Esophagus (tissue), 2 donors: ENCODE measurements at regions not wholly inside any gene's neighbourhood (a gene's known extent, or its start where the extent isn't known, plus 50 kb on each side); places are given as distances from the start of the nearest gene placed in this dataset.

Experiments used
- H3K27ac ChIP-seq, 2 donors: one replicate each; pipeline ENCODE4 v1.5.1; 2013; ENCODE audit warnings: low read depth in 2 of 2, mild to moderate bottlenecking in 2 of 2, inconsistent platforms in 1 of 2, low read length in 1 of 2, moderate library complexity in 1 of 2
- H3K27me3 ChIP-seq, 2 donors: one replicate each; pipeline ENCODE4 v1.6.1; 2013; ENCODE audit warnings: low read length in 2 of 2, control low read depth in 1 of 2, mild to moderate bottlenecking in 1 of 2; ENCODE audit not compliant: insufficient read depth in 2 of 2, control insufficient read depth in 1 of 2
- H3K36me3 ChIP-seq, 2 donors: one replicate each; pipeline ENCODE4 v1.6.1; 2013; ENCODE audit warnings: low read length in 1 of 2; ENCODE audit not compliant: control insufficient read depth in 2 of 2, insufficient read depth in 2 of 2
- H3K4me1 ChIP-seq, 2 donors: one replicate each; pipeline ENCODE4 v1.6.1; 2013; ENCODE audit warnings: low read length in 1 of 2; ENCODE audit not compliant: control insufficient read depth in 2 of 2, insufficient read depth in 2 of 2
- H3K4me3 ChIP-seq, 2 donors: one replicate each; pipeline ENCODE4 v1.5.1; 2013; ENCODE audit warnings: low read length in 2 of 2, mild to moderate bottlenecking in 2 of 2, low read depth in 1 of 2, moderate library complexity in 1 of 2
- H3K9me3 ChIP-seq, 2 donors: one replicate each; pipeline ENCODE4 v1.6.1; 2013; ENCODE audit warnings: mild to moderate bottlenecking in 2 of 2, low read depth in 1 of 2, low read length in 1 of 2, moderate library complexity in 1 of 2; ENCODE audit not compliant: control insufficient read depth in 2 of 2, insufficient read depth in 1 of 2
- WGBS, 2 donors: extraction: QIAGEN DNeasy Blood & Tissue Kit; methylation state at CpG; one replicate each; pipeline ENCODE4 v1.1.7; 2013; 5-methylcytosine and 5-hydroxymethylcytosine counted together
- donor health status: healthy with polysubstance abuse.
- donor health status: Bipolar disorder and iron deficiency.

DNA sequence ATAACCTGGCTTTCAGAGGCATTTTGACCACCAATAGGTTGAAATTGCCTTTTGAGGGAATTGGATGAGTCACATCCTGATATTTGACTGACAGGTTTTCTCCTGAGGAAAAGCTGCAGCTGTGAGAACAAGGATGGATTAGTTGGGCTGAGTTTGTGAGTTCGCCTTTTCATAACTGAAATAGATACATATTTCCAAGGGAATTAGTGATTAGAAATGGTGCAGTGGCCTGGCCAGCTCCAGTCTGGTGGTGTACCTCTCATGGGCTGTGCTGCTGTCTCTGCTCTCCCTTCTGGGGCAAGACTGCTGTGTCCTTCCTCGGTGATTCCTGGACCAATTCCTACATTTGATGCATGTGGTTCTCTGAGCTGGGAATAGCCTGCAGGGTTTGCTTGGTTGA lies 341.3 kb downstream of the TSN start:
- Histone ChIP-seq H3K27me3 (no peaks in the 10 kb centered on the region), H3K9me3 (peaks cover 0 to 1% of the 10 kb centered on the region in 2 donors), H3K27ac (no peak overlapping the region), H3K4me1 (no peaks in the 10 kb centered on the region), H3K36me3 (no peaks in the 10 kb centered on the region), H3K4me3 (no peak overlapping the region)
- WGBS, 2 donors: 55 to 66% methylated on average over 2 of the region's 2 CpGs

DNA sequence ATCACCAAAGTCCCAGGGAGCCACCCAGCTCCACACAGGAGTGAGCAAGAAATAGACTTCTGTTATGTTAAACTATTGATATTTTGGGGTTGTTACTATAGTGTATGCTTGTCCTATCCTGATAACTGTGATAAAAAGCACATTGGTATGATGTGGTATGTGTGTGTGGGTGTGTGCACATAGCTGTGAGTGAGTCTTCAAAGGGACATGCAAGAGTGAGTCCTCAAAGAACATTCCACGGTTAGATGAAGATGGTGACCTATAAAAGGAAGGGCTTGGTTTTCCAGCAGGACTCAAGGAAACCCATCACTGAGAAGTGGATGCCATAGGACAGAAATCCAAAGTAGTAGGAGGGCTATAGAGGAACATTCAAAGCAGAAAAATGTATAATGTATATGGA lies 342.9 kb downstream of the TSN start:
- peaks cover 0 to 1% of the 10 kb centered on the region in 2 donors for H3K9me3 ChIP-seq
- 47 to 75% methylated on average over 1 of the region's 1 CpG for WGBS, 2 donors
- H3K27ac ChIP-seq: no peak overlapping the region
- no peaks in the 10 kb centered on the region for H3K4me1 ChIP-seq
- H3K36me3 ChIP-seq: no peaks in the 10 kb centered on the region
- H3K4me3 ChIP-seq: no peak overlapping the region
- H3K27me3 ChIP-seq: no peaks in the 10 kb centered on the region

DNA sequence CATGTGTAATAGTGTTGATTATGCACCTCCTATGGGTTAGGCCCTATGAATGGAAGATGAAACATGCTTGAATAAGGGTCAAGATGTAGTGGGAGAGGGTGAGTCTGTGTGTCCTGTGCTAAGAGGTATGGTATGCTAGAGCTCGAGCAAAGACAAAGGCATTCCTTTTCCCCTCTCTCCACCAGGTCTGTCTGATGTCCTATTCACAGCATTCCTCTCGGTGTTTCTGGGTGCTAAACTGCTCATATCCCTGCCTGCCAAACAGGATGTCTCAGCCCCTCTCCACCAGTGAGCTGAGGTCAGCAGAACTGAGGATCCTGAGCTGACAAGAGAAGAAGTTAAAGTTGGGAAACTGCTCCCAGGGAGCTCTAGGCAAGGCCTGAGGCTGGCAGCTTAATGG lies 344.9 kb downstream of the TSN start:
- H3K27ac ChIP-seq: no peak overlapping the region
- H3K36me3 ChIP-seq: no peaks in the 10 kb centered on the region
- H3K4me1 ChIP-seq: no peaks in the 10 kb centered on the region
- peaks cover 0 to 1% of the 10 kb centered on the region in 2 donors for H3K9me3 ChIP-seq
- no peak overlapping the region for H3K4me3 ChIP-seq
- WGBS, 2 donors: 54% methylated on average over 2 of the region's 2 CpGs
- H3K27me3 ChIP-seq: no peaks in the 10 kb centered on the region

DNA sequence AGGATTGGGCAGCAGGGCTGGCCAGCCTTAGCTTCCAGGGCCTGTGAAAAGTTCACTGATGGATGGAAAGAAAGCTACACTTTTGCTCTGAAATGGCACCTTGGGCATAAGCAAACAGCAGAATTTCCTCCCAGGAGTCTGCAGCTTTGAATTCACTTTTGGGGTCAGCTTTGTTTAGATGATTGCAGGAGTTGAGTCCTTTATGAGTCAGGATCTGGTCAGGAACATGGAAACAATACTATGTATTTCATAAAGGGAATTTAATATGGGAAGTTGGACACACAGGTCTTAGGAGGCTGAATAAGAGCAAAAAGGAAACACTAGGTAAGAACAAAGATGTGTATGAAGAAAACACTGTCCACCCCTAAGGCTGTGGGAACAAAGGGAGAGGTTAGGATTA lies 345.3 kb downstream of the TSN start:
- no peak overlapping the region for H3K27ac ChIP-seq
- no peaks in the 10 kb centered on the region for H3K27me3 ChIP-seq
- no peak overlapping the region for H3K4me3 ChIP-seq
- H3K9me3 ChIP-seq: peaks cover 0 to 1% of the 10 kb centered on the region in 2 donors
- H3K36me3 ChIP-seq: no peaks in the 10 kb centered on the region
- no peaks in the 10 kb centered on the region for H3K4me1 ChIP-seq

DNA sequence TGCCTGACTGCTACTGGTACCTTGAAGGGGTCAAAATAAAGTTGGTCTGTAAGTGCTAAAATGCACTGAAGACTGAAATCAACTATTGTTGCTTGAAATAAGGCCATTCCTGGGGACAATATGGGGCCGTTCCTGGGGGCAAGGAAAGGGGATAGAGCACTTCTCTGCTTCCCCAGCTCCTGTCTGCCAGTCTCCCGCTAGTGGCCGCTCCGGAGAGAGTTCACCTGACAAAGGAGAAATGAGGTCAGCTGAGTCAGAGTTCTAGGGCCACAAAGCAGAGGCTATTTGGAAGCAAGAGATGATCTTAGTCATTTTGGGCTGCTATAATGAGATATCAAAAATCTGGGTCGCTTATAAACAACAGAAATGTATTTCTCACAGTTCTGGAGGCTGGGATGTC lies 345.9 kb downstream of the TSN start:
- H3K27ac ChIP-seq: no peak overlapping the region
- no peaks in the 10 kb centered on the region for H3K4me1 ChIP-seq
- H3K27me3 ChIP-seq: no peaks in the 10 kb centered on the region
- no peaks in the 10 kb centered on the region for H3K36me3 ChIP-seq
- 82 to 84% methylated on average over 5 of the region's 5 CpGs for WGBS, 2 donors
- H3K9me3 ChIP-seq: peaks cover 0 to 1% of the 10 kb centered on the region in 2 donors
- H3K4me3 ChIP-seq: no peak overlapping the region

DNA sequence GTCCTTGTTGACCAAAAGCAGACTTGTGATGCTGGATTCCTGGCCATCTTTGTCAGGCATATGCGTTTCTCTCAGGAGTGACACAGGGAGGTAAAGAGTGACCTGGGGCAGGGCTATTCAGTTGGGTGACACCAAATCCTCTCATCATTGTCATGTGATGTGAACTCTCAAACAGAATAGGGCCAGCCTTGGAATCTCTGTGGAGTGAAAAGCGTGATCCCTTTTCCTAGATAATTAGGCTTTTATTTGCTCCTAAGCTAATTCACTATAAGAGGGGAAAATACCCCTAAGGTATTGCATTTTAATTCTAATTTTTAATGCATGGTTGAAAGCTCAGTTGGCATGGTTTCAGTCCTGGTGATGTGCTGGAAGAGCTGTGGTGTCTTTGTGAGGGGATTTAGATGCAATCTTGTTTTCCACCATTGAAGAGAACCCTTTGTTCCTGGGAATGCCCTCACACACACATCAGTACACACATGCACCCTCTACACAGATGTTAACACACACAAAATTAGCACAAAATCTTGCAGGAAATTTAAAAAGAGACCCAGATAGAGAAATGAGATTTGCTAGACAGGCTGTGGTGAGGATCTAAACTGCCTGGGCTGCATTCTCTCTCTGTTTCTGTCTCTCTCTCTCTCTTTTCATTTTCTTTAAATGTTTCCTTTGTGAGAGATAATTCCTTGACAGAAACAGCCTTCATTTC lies 349.9 kb downstream of the TSN start:
- 64 to 76% methylated on average over 2 of the region's 2 CpGs for WGBS, 2 donors
- Histone ChIP-seq H3K27me3 (no peaks in the 10 kb centered on the region), H3K4me1 (no peaks in the 10 kb centered on the region)

DNA sequence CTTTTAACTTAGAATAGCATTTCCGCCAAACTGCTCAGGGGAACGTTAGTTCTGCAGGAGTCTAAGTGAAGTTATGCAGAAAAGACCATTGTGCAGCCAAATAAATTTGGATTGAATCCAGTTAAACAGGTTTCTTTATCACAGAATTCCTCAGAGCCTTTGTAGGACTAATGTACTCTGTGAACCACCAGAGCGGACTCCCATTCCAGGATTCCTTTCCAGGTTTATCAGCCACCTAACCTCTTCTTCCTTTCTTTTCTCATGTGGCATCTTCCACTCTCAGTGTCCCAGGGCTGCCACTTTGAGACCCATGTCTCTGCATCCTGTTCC lies 350.4 kb downstream of the TSN start:
- Histone ChIP-seq H3K36me3 (no peaks in the 10 kb centered on the region), H3K4me3 (no peak overlapping the region), H3K9me3 (no peaks in the 10 kb centered on the region), H3K27ac (no peak overlapping the region), H3K27me3 (no peaks in the 10 kb centered on the region), H3K4me1 (no peaks in the 10 kb centered on the region)
- WGBS, 2 donors: 30 to 40% methylated on average over 3 of the region's 3 CpGs

More for the DNA sequence above, 349.9 kb downstream of the TSN start:
- Histone ChIP-seq H3K4me3 (no peak overlapping the region), H3K36me3 (no peaks in the 10 kb centered on the region), H3K27ac (no peak overlapping the region), H3K9me3 (peaks cover 0 to under 1% of the 10 kb centered on the region in 2 donors)

DNA sequence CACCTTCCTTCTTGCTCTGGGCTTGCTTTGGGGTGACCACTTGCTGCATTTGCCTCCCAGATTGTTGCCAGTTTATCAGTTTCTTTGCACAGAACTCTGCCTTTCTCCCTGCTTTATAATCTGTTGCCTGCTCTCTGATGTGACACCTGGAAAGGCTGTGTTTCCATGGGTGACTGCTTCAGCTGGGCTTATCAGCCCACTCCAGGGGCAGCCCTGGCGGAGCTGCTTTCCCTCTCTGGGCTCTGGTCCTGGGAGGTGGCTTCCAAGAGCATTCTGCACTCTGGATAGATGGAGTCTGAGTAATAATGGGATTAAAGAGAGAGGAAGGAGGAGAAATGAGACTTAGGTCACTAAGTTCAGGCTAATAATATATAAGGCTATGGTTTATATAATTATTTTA lies 352.7 kb downstream of the TSN start:
- no peaks in the 10 kb centered on the region for H3K4me1 ChIP-seq
- no peak overlapping the region for H3K4me3 ChIP-seq
- H3K27me3 ChIP-seq: no peaks in the 10 kb centered on the region
- H3K27ac ChIP-seq: no peak overlapping the region
- no peaks in the 10 kb centered on the region for H3K36me3 ChIP-seq
- H3K9me3 ChIP-seq: no peaks in the 10 kb centered on the region
- WGBS, 2 donors: 36 to 61% methylated on average over 1 of the region's 1 CpG

DNA sequence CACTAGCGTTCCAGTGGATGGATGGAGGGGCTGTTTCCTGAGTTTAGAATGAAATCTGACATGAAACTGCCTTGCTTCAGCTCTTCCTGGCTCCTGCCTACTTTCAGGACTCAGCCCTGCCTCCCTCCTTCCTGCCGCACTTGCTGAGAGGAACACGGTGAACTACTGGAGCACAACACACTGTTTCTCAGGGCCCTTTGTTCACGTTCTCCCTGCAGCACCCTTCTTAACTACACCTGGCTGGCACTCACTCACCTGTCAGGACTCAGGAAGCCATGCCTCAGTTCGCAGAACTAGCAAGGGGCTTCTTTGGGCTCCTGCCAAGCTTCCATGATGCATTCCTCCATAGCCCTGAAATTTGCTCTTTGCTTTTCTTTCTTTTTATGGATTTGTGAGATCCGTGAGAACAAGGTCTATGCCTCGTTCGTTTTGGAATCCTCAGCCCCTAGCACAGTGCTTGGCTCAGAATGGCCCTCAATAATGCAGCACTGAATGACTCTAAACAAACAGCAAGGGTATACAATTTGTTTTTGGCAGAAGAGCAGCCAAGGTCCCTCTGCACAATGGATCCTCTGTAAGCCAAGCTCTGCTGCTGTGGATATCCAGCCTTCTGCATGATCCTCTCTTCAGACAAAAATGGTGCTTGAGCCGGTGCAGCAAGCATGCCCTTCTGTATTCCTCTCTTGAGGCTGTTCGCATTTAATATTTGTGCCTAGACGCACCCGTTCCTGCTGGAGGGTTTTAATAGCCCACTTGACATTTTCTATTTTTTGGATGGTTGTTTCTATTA lies 357.0 kb downstream of the TSN start:
- H3K27me3 ChIP-seq: no peaks in the 10 kb centered on the region
- H3K27ac ChIP-seq: no peak overlapping the region
- no peaks in the 10 kb centered on the region for H3K9me3 ChIP-seq
- H3K36me3 ChIP-seq: no peaks in the 10 kb centered on the region
- WGBS, 2 donors: 74 to 78% methylated on average over 12 of the region's 12 CpGs
- no peak overlapping the region for H3K4me3 ChIP-seq
- H3K4me1 ChIP-seq: no peaks in the 10 kb centered on the region

DNA sequence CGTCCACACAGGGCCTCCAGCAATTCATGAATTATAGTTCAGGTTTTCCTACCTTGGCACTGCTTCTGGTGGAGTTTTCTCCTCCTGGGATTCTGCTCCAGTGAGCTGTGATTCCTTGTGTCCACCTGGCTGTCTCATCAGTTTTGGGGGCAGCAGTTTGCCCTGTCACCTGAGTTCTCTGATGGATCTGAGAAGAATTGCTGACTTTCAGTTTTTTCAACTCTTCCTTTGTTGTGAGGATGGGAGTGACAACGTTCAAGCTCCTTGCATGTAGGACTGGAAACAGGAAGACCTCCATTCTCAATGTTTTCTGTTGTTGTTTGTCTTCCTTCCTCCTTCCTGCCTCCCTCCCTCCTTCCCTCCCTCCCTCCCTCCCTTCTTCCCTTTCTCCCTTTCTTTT lies 359.0 kb downstream of the TSN start:
- H3K9me3 ChIP-seq: no peaks in the 10 kb centered on the region
- no peaks in the 10 kb centered on the region for H3K36me3 ChIP-seq
- no peaks in the 10 kb centered on the region for H3K27me3 ChIP-seq
- whole genome bisulfite sequencing, 2 donors: 16 to 27% methylated on average over 2 of the region's 2 CpGs
- H3K4me1 ChIP-seq: no peaks in the 10 kb centered on the region
- H3K4me3 ChIP-seq: no peak overlapping the region
- no peak overlapping the region for H3K27ac ChIP-seq
